ENCODE measurements at regions not wholly inside any gene's neighbourhood (a gene's known extent, or its start where the extent isn't known, plus 50 kb on each side); places are given as distances from the start of the nearest gene placed in this dataset.
"Not testable (repeated sequence)": the region's sequence is repeated elsewhere in the genome, so short reads cannot be mapped to it uniquely, and the experiment has no call there.

GRCh38 chr6:27814665-27815424, 97.4 kb downstream of the OR2B2 start:
- H3K36me3 ChIP-seq = no peaks in the 10 kb centered on the region
- peaks cover 0 to 84% (median 13%) of the 10 kb centered on the region in 9 donors for H3K27me3 ChIP-seq
- peak overlapping the region in 2 of 12 donors; percentile 29 to 86 for H3K27ac ChIP-seq
- no peak for TF ChIP-seq CTCF (IDR thresholded peaks at IDR 0.05)
- peak in 1 of 2 donors; percentile 57 for TF ChIP-seq POLR2A (IDR thresholded peaks at IDR 0.05)
- ATAC-seq (peak; percentile 65 to 90 (median 88)), DNase-seq (peak in 4 of 5 donors; percentile 44 to 70 (median 69))
- peaks cover 0 to 42% (median 4%) of the 10 kb centered on the region in 12 donors for H3K4me1 ChIP-seq
- H3K4me3 ChIP-seq = peak overlapping the region in 11 of 12 donors; percentile 2 to 59 (median 48)
- intact Hi-C loops (cut with DNase I) = loop anchor here in 3 of 10 donors (5.0 kb wide), 2 partner anchors 77 to 367 kb away; a partner anchor contains a TSS
- 1 to 2% (median 1%) methylated on average over 31 to 40 of the region's 40 CpGs for WGBS, 4 donors
- H3K9me3 ChIP-seq = no peaks in the 10 kb centered on the region

- not testable (repeated sequence) for DNase-seq, H3K9me3 ChIP-seq, H3K36me3 ChIP-seq
- Histone ChIP-seq H3K4me3 (peak overlapping the region in 10 of 12 donors; percentile 2 to 59 (median 48)), H3K27ac (peak overlapping the region in 1 of 12 donors; percentile 86), H3K27me3 (peaks cover 0 to 84% (median 13%) of the 10 kb centered on the region in 9 donors), H3K4me1 (peaks cover 0 to 46% (median 6%) of the 10 kb centered on the region in 12 donors)
- peak in 2 of 4 donors; percentile 13 to 38 for ATAC-seq
- intact Hi-C loops (cut with DNase I) = loop anchor here in 2 of 10 donors (5.0 kb wide), 1 partner anchor 78 kb away; a partner anchor contains a TSS
- WGBS, 4 donors = 1 to 13% (median 3%) methylated on average over 2 to 12 of the region's 24 CpGs
These were observed 97.9 kb downstream of the OR2B2 start for GRCh38 chr6:27814415-27814664.

GRCh38 chr6:27812805-27813492, 99.2 kb downstream of the OR2B2 start:
- H3K36me3 ChIP-seq = no peaks in the 10 kb centered on the region
- intact Hi-C loops (cut with DNase I) = loop anchor here in 2 of 10 donors (5.0 kb wide), 1 partner anchor 79 kb away; a partner anchor contains a TSS
- 86 to 91% (median 89%) methylated on average over 14 of the region's 14 CpGs for WGBS, 4 donors
- no peak overlapping the region for H3K27ac ChIP-seq
- no peak for TF ChIP-seq CTCF (IDR thresholded peaks at IDR 0.05)
- no peak for TF ChIP-seq POLR2A (IDR thresholded peaks at IDR 0.05)
- H3K9me3 ChIP-seq = no peaks in the 10 kb centered on the region
- no peak for DNase-seq
- H3K4me3 ChIP-seq = no peak overlapping the region
- ATAC-seq = no peak
- H3K4me1 ChIP-seq = peaks cover 0 to 55% (median 8%) of the 10 kb centered on the region in 12 donors
- peaks cover 0 to 83% (median 9%) of the 10 kb centered on the region in 9 donors for H3K27me3 ChIP-seq

- Histone ChIP-seq H3K4me1 (peaks cover 0 to 59% (median 8%) of the 10 kb centered on the region in 12 donors), H3K27me3 (peaks cover 0 to 83% (median 9%) of the 10 kb centered on the region in 9 donors), H3K27ac (no peak overlapping the region), H3K36me3 (no peaks in the 10 kb centered on the region), H3K4me3 (no peak overlapping the region), H3K9me3 (no peaks in the 10 kb centered on the region)
- intact Hi-C loops (cut with DNase I) = loop anchor here in 2 of 10 donors (5.0 kb wide), 1 partner anchor 80 kb away; a partner anchor contains a TSS
- no peak for DNase-seq
- no peak for ATAC-seq
- TF ChIP-seq POLR2A (IDR thresholded peaks at IDR 0.05) (no peak), CTCF (IDR thresholded peaks at IDR 0.05) (no peak)
- WGBS, 4 donors = 83 to 88% (median 86%) methylated on average over 6 of the region's 6 CpGs
These were observed 100.0 kb downstream of the OR2B2 start for GRCh38 chr6:27812078-27812804.
